Chondrocyte (in vitro differentiated cells): ENCODE measurements at regions not wholly inside any gene's neighbourhood (a gene's known extent, or its start where the extent isn't known, plus 50 kb on each side); places are given as distances from the start of the nearest gene placed in this dataset.

Experiments
- DNase-seq: peaks from one replicate; pipeline ENCODE4 v3.0.0; 2021; ENCODE audit warnings: mixed read lengths, low spot score
- H3K27ac Mint-ChIP-seq: one replicate; pipeline ENCODE4 v1.8.0; 2021; ENCODE audit warnings: mild to moderate bottlenecking, moderate library complexity, mixed read lengths; ENCODE audit not compliant: unreplicated experiment
- H3K27me3 Mint-ChIP-seq: 2 replicates; pipeline ENCODE4 v1.8.0; 2021; ENCODE audit warnings: low read depth, mixed read lengths
- H3K36me3 Mint-ChIP-seq: 2 replicates; pipeline ENCODE4 v1.8.0; 2021; ENCODE audit warnings: low read depth, mixed read lengths
- H3K4me1 Mint-ChIP-seq: 2 replicates; pipeline ENCODE4 v1.8.0; 2021; ENCODE audit warnings: low read depth, mild to moderate bottlenecking, mixed read lengths
- H3K4me3 Mint-ChIP-seq: one replicate; pipeline ENCODE4 v1.8.0; 2021; ENCODE audit warnings: mild to moderate bottlenecking, moderate library complexity, mixed read lengths; ENCODE audit not compliant: unreplicated experiment
- H3K9me3 Mint-ChIP-seq: 2 replicates; pipeline ENCODE4 v1.8.0; 2021; ENCODE audit warnings: low read depth, mixed read lengths
- TF ChIP-seq, protein P1 (sequence below): fragments of 200-600 bp; sonication (generic); IDR thresholded peaks from 2 replicates; pipeline ENCODE4 v1.5.0; 2021; ENCODE audit warnings: antibody characterized with exemption, mild to moderate bottlenecking, moderate library complexity

DNA sequence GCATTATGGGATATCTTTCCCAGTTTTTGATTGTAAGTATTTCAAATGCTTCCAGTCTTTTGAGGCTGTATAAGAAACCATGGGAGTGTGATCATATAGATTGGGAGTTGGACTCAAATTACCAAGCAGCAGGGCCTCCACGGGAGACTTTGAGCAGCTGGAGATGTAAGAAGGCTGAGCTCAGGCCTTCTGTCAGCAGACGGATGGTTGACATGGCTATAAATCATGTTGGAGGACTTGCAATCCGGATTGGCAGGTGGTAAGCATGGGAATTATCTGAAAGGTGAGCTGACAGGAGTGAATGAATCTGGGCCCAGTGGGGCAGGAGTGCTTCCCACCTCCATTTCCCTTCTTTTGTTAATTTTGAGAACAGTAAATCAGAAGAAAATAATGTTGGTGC is 83.2 kb upstream of the PPM1J start:
- H3K4me1 Mint-ChIP-seq, result no peaks in the 10 kb centered on the region
- TF ChIP-seq, protein P1, sequence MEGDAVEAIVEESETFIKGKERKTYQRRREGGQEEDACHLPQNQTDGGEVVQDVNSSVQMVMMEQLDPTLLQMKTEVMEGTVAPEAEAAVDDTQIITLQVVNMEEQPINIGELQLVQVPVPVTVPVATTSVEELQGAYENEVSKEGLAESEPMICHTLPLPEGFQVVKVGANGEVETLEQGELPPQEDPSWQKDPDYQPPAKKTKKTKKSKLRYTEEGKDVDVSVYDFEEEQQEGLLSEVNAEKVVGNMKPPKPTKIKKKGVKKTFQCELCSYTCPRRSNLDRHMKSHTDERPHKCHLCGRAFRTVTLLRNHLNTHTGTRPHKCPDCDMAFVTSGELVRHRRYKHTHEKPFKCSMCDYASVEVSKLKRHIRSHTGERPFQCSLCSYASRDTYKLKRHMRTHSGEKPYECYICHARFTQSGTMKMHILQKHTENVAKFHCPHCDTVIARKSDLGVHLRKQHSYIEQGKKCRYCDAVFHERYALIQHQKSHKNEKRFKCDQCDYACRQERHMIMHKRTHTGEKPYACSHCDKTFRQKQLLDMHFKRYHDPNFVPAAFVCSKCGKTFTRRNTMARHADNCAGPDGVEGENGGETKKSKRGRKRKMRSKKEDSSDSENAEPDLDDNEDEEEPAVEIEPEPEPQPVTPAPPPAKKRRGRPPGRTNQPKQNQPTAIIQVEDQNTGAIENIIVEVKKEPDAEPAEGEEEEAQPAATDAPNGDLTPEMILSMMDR, result no peak
- H3K36me3 Mint-ChIP-seq, result no peaks in the 10 kb centered on the region
- H3K4me3 Mint-ChIP-seq, result no peak overlapping the region
- H3K27ac Mint-ChIP-seq, result no peak overlapping the region
- no peak for DNase-seq
- no peaks in the 10 kb centered on the region for H3K9me3 Mint-ChIP-seq
- peaks cover 2% of the 10 kb centered on the region for H3K27me3 Mint-ChIP-seq

DNA sequence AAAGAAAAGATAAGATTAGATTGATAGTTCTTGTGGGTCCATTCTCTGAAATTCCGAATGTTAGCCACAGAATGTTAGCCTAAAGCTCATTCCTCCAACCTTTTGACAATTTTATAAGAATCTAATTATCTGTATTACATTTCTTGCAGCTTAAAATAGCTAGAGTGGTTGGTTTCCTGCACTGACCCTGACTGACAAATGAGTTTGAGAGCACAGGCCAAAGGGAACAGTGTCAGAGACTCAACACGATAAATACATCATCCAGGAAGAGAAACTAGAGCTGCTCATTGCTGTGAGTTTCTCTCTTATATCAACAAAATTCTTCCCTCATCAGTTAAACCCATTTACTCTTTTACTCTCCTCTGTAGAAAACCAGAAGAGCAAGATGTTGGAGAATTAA is 82.1 kb upstream of the PPM1J start:
- TF ChIP-seq, protein P1, result no peak
- no peaks in the 10 kb centered on the region for H3K4me1 Mint-ChIP-seq
- no peaks in the 10 kb centered on the region for H3K36me3 Mint-ChIP-seq
- H3K4me3 Mint-ChIP-seq, result no peak overlapping the region
- peaks cover 2% of the 10 kb centered on the region for H3K27me3 Mint-ChIP-seq
- no peak overlapping the region for H3K27ac Mint-ChIP-seq
- H3K9me3 Mint-ChIP-seq, result no peaks in the 10 kb centered on the region
- DNase-seq, result no peak

DNA sequence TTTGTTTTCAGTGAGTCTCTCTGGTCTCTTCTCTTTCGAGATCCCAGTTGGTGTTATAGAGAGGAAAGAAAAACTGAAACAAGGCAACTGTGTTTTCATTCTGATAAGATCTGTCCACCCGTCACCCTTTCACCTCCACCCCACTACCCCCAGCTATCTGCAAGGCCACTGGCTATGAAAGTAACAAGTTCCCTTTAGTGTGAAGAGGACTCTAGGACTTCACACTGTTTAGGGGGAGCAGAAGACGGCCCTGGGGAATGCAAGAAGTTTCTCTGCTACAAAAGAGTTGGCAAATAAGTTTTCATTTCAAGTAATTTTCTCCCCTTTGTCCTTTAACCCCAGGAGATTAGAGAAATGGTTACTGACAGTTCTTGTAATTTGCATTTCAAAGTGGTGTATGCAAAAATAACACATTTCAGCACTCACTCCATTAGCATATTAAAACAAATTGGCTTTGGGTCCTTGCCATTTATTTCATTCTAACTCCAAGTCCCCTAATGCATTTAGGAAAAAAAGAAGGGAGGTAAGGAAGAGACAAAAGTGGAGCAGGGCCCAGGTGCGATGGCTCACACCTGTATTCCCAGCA is 79.6 kb upstream of the PPM1J start:
- H3K4me1 Mint-ChIP-seq, result no peaks in the 10 kb centered on the region
- TF ChIP-seq, protein P1, result no peak
- no peak for DNase-seq
- H3K36me3 Mint-ChIP-seq, result no peaks in the 10 kb centered on the region
- no peaks in the 10 kb centered on the region for H3K27me3 Mint-ChIP-seq
- no peak overlapping the region for H3K4me3 Mint-ChIP-seq
- no peaks in the 10 kb centered on the region for H3K9me3 Mint-ChIP-seq
- H3K27ac Mint-ChIP-seq, result no peak overlapping the region

DNA sequence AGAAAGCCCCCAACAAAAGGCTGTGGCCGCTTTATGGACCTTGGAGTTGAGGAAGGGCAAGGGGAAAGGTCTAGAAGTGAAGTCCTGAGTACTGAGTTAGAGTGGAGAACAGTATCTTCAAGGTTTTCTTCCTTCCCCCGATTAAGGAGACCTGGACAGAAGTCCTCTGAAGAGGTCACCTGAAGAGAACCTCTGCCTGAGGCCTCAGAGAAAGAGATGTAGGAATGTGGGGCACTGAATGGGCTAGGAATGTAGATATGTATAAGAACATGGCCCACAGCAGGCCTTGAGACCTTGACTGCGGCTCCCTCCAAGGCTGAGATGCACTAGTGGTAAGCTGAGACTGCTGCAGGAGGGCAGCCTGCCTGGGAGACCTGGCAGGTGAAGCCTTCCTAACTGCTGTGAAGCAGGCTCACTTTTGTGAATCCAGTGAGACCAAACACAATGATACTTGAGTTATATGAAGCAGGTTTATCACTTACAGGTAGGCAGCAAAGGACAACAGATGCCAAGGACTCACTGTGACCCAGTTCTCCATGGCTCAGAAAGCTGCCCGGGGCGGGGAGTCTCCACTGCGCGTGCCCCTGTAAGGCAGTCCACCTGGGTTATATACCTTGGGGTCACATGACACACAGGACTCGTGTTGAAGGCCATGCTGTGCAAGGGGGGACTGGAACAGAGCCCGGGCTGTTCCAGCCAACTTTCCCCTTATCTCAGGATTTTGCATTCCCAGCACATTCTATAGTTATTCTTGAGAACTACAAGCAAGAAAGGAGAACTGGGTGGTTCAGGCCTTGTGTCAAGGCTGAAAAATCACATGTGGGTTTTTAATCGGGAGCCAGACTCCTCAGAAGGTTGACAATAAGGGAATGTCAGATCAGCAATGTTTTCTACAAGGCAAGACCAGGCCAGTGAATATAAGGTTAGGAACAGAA is 78.8 kb upstream of the PPM1J start:
- H3K27me3 Mint-ChIP-seq, result no peaks in the 10 kb centered on the region
- no peak for DNase-seq
- H3K9me3 Mint-ChIP-seq, result no peaks in the 10 kb centered on the region
- TF ChIP-seq, protein P1, result no peak
- H3K36me3 Mint-ChIP-seq, result no peaks in the 10 kb centered on the region
- no peak overlapping the region for H3K4me3 Mint-ChIP-seq
- no peak overlapping the region for H3K27ac Mint-ChIP-seq
- no peaks in the 10 kb centered on the region for H3K4me1 Mint-ChIP-seq

DNA sequence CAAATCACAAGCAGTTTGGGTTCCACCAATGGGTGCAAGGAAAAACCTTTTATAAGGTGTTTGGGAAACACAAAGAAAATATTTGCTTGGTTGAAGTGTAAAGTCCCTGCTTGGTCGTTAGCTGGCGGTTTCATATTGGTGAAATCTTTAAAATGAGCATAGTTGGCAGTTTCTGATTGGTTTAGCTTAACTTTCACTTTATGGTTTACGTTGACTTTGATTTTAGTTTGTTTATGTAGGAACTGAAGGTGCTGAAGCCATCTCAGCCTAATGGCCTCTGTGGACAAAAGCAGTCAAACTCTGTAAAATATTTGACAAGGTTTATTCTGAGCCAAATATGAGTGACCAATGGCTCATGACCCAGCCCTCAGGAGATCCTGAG is 76.6 kb upstream of the PPM1J start:
- no peak for DNase-seq
- Mint-ChIP-seq H3K9me3 (no peaks in the 10 kb centered on the region), H3K27me3 (no peaks in the 10 kb centered on the region), H3K4me1 (no peaks in the 10 kb centered on the region), H3K36me3 (no peaks in the 10 kb centered on the region), H3K27ac (no peak overlapping the region), H3K4me3 (no peak overlapping the region)
- TF ChIP-seq, protein P1, result no peak
